Stimulated activated naive CD8-positive, alpha-beta T cell treated with anti-CD3 and anti-CD28 coated beads, Interleukin-15, Interleukin-2, amounts not matched to agents 100 U/mL and 50 U/mL, for 24 hours (primary cell): ENCODE measurements at regions not wholly inside any gene's neighbourhood (a gene's known extent, or its start where the extent isn't known, plus 50 kb on each side); places are given as distances from the start of the nearest gene placed in this dataset.
"Not testable (repeated sequence)": the region's sequence is repeated elsewhere in the genome, so short reads cannot be mapped to it uniquely, and the experiment has no call there.

Experiments used
- ATAC-seq: fragments of 150-1000 bp; cut with Tn5 transposase; one replicate; pipeline ENCODE4 v1.10.0; 2021
- DNase-seq: peaks from one replicate; pipeline ENCODE4 v3.0.0; 2021

DNA sequence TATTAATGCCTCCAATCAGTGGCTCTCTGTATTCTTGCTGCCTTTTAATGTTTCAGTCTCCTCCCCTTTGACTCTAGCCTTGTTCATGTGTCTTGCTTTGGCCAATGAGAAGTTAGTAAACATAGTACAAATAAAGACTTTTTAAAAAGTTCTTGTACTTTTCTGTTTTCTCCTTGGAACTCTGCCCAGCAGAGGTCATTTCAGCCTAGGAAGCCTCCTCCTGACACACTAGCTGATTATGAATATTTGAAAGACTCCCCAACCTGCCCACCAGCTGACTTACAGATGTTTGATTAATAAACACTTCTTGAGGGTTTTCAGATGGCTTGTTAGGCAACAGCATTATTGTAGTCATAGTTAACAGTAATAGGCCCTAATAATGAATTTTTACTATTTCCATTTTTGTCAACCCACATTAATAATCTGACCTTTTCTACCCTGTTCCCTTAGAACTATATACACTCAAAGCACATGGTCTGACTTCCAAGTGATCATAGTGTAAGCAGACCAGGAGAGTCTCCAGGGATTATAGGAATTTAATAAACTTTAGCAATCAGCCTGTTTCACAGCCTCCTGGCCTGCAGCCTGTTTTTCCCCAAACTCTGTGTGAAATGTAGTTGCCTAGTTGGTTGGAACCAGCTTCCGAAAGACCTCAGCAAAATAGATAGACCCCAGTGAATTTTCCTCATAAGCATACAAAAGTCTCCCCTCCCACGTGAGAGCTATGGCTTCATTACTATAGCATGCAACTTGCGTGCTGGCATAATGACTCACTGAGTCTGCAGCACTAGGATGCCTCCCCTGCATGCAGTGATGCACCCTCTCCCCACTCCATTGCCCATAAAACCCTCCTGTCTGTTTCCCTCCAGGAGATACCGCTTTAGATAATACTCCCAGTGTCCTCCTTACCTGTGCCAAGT lies 670.7 kb upstream of the ZNF804A start:
- no peak for DNase-seq
- ATAC-seq: no peak

DNA sequence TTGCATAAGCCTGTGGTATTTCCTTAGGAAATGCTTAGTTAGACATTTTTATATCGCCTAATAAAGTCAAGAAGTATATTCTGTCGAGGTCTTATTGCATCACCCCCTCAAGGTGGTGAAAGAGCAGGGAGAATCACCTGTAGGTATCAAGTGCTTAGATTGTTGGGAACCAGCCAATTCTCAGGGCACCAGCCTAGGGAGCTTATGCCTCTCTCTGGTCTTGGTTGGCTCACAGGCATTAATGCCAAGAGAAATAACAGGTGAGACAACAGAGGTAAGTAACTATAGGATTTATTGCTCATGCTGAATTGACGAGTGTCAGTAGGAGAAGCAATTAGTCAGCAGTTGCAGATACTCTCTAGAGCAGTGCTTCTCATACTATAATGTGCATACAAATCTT lies 663.3 kb upstream of the ZNF804A start:
- ATAC-seq (no peak), DNase-seq (no peak)

DNA sequence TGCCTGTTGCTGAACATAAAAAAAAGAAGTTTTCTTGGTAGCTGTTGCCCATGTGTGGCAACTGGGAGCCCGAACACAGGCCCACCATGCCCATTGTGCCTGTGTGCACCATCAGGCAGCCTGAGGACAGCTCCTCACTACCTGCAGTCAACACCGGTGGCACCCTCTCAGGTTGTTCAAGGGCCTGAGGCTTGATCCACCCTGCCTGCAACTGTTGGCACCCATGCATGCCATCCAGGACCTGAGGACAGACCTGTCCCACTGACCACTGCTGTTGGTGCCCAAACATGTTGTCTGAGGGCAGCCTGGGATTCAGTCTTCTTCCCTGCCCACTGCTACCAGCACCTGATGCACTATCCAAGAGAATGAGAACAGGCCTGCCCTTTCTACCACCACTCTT lies 661.1 kb upstream of the ZNF804A start:
- no peak for DNase-seq
- ATAC-seq: no peak

DNA sequence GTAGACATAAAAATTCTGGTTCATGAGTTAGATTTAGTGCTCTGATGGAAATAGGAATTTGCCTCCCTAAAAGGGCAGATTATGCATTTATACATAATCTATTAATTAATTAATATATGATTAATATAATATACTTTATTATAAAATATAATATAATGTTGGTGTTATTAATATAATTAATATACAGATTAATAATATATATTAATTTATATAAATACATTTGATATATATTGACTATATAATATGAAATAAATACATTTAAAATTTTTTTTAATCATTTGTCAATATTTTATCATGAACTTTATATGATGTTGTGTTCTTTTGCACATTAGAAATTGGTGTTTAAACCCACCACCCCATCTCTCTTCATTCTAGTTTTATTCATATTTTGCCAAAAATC lies 652.1 kb upstream of the ZNF804A start:
- no peak for DNase-seq

GRCh38 chr2:183948861-183949260 lies 649.5 kb upstream of the ZNF804A start:
- no peak for ATAC-seq

More for the DNA sequence above, 652.1 kb upstream of the ZNF804A start:
- ATAC-seq: no peak

GRCh38 chr2:183950673-183951072 lies 647.7 kb upstream of the ZNF804A start:
- DNase-seq: no peak
- no peak for ATAC-seq

More at GRCh38 chr2:183948861-183949260, 649.5 kb upstream of the ZNF804A start:
- no peak for DNase-seq

DNA sequence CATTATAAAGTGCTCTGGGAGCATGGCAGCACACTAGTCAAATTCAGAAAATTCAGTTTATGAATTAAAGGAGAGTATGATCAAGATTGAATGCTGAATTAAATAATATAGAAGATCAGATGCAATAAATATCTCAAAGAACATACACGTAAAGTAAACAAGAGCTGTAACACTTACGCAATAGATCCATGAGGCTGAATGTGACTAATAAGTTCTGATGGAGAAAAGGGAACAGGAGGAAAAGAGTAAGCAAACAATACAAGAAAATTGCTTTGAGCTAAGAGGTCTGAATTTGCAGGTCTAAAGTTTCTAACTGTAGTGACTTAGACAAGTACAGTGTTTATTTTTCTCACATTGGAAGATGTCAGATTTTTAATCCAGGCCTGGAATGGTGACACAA lies 646.7 kb upstream of the ZNF804A start:
- ATAC-seq: no peak
- no peak for DNase-seq

GRCh38 chr2:183952741-183953140 lies 645.6 kb upstream of the ZNF804A start:
- no peak for ATAC-seq
- no peak for DNase-seq

DNA sequence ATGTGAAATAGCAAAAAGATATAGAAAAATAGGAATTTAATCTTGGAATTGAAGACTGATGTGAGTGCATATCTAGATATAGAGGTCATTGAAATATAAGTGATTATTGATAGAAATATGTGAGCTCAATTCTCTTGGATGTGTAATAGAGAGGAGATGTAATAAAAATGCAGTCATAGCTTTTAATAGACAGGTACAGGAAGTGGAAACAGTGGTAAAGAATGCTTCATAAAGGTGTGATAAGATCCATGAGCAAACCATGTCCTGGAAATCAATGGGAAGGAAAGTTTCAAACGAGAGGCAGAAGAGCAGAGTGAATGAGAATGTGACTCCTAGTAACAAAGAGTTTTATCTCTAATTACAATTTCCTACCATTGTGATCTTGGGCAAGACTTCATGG lies 634.7 kb upstream of the ZNF804A start:
- ATAC-seq (no peak), DNase-seq (no peak)

DNA sequence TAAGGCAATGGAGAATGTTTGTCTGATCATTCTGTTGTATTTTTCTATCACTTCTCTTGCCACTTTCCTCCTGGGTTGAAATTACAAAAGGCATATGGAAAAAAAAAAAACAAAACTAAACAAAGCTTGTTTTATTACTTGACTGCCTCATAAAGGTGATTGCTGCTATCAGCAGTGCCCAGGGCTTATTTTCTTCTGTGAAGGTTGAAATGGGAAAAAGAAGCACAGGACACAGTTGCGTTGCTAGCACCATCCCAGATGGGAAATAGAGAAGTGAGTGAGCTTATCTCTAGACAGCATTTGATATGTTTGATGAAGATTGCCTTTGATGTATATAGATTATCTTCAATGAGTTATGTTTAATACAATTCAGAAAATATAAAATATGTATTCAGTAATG lies 633.8 kb upstream of the ZNF804A start:
- ATAC-seq (no peak), DNase-seq (no peak)

DNA sequence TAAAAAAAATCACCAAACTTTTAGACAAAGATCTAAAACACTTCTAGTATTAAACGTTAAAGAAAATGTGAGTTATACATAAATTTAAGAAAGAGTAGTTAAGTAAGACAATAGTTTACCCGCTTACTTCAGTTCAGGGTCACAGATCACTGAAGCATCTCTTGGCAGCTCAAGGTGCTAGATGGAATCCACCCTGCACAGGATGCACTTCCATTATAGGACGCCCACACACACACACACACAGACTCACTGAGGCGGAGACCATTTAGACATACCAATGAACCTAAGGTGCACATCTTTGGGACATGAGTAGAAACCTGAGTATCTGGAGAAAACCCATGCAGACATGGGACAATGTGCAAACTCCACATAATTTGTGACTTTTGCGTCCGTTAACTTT lies 630.6 kb upstream of the ZNF804A start:
- DNase-seq (no peak), ATAC-seq (no peak)

DNA sequence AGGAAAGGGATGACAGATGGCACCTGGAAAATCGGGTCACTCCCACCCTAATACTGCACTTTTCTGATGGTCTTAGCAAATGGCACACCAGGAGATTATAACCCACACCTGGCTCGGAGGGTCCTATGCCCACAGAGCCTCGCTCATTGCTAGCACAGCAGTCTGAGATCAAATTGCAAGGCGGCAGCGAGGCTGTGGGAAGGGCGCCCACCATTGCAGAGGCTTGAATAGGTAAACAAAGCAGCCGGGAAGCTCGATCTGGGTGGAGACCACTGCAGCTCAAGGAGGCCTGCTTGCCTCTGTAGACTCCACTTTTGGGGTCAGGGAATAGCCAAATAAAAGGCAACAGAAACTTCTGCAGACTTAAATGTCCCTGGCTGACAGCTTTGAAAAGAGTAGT lies 622.7 kb upstream of the ZNF804A start:
- ATAC-seq, DNase-seq: not testable (repeated sequence)

- no peak for DNase-seq
- no peak for ATAC-seq
Observed at GRCh38 chr2:183984871-183985270, 613.5 kb upstream of the ZNF804A start.

- DNase-seq: no peak
- no peak for ATAC-seq
Observed at GRCh38 chr2:183991968-183992367, 606.4 kb upstream of the ZNF804A start.

GRCh38 chr2:183993052-183993451 lies 605.3 kb upstream of the ZNF804A start:
- ATAC-seq (no peak), DNase-seq (no peak)

DNA sequence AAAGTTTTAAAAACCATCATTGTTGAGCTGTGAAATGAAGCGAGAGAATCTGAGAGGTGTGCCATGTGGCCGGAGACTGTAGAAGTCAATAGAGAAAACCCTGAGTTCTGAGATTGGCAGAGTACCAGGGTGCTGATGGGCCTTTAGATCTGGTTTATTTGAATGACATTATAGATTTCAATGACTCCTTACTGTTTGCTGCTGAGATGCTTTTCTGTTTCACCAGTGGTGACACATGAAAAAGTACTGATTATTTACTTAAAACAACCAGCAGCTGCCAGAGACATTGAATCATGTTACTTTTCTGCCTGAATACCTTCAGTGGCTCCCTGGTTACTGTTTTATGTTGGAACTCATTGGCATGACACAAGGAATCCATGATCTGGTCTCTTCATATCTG lies 602.7 kb upstream of the ZNF804A start:
- ATAC-seq: no peak

GRCh38 chr2:183996825-183997793 lies 601.2 kb upstream of the ZNF804A start:
- no peak for DNase-seq
- no peak for ATAC-seq

More for the DNA sequence above, 602.7 kb upstream of the ZNF804A start:
- no peak for DNase-seq

DNA sequence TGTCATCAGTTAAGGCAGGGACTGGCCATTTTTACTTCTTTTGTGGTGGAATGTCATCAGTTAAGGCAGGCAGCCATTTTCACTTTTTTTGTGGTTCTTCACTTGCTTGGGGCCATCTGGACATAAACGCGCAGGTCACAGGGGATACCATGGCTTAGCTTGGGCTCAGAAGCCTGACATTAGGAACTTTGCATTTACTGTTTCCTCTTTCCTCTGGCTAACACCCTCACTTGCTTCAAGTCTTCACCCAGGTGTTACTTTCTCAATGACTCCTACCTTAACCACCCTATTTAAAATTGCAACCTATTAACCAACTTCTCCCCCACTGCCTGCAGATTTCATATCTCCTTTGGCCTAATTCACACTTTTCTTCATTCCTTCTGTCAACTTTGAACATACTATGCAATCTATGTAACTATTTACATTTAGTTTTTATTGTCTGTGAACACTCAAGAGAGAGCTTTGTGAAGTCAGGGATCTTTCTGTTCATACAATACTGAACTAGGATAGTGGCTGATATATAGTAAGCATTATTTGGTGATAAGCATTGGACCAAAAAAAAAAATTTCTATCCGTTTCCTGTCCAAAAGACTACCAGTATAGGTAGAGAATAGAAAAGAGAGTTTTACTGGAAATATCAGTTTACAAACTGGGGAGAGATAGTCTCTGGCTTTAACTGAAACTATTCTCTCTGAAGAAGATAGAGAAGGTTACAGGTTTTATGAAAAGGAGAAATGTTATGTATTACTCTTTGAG lies 600.1 kb upstream of the ZNF804A start:
- DNase-seq: no peak
- no peak for ATAC-seq

DNA sequence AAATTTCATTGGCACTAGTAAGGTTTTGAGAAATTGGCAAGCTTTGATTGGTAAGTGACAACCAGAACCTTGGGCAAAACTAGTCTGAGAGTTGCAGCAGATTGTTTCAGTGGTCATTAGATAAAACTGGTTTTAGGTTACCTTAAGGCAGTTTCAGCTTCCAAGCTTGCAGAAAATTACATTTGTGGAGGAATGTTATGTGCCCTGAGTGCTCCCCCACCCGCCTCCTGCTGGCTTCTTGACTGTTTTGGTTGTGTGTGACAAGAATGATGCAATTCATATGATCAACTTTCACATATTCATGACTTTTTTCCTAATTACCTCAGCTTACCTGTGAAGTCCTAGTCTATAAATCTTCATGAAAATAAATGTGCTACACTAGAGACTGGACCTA lies 599.5 kb upstream of the ZNF804A start:
- DNase-seq: no peak
- no peak for ATAC-seq

GRCh38 chr2:184004289-184004947 lies 593.9 kb upstream of the ZNF804A start:
- ATAC-seq (no peak), DNase-seq (no peak)

DNA sequence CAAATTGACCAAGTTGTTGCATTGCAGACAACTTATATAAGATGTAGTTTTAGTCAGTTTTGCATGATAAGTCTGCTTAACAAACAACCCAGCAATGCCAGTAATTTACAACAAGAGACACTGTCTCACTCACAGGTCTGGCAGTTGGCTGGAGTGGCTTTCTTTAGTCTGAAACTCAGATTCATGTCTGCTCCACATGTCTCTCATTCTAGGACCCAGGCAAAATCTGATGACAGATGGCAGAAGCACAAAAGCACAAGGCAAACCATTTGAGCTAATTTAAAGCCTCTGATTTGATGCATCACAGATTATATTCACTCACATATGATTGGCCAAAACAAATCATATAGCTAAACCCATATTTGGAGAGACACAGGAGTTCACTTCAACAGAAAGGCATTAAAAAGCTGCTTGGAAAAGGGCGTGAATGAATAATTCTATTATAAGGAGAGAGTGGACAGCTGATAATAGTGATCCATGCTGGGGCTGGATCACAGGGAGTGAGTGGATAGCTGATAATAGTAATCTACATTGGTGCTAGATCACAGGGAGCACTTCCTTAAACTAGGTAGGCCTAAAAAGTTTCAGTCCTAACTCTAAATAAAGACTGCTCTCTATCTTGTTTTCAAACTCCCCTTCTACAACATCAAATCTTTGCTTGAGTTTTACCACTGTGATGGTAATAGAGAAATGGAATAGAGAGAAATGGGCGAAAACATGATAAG lies 593.2 kb upstream of the ZNF804A start:
- DNase-seq: no peak
- no peak for ATAC-seq
